Uterus (tissue), 3 donors: ENCODE measurements at regions not wholly inside any gene's neighbourhood (a gene's known extent, or its start where the extent isn't known, plus 50 kb on each side); places are given as distances from the start of the nearest gene placed in this dataset. TPM values are rescaled to one million over a fixed set of nuclear protein-coding genes. Genes with fewer than 3 reads are reported as not detected.

Experiments used
- DNase-seq, 2 donors: peaks; one replicate each; pipeline ENCODE4 v3.0.0-alpha.2; 2019 to 2020
- H3K27ac ChIP-seq, 2 donors: fragments of 200-600 bp; sonication (generic); 1 replicate in 1 of 2; 2 replicates in 1 of 2; pipeline ENCODE4 v1.5.1; 2016 to 2018
- H3K27me3 ChIP-seq, 2 donors: fragments of 200-600 bp; sonication (generic); one replicate each; pipeline ENCODE4 v1.5.1; 2018 to 2019; ENCODE audit warnings: control low read depth in 1 of 2
- H3K36me3 ChIP-seq, 2 donors: fragments of 200-600 bp; sonication (generic); one replicate each; pipeline ENCODE4 v1.5.1; 2019; ENCODE audit warnings: control low read depth in 1 of 2
- H3K4me1 ChIP-seq, 2 donors: fragments of 200-600 bp; sonication (generic); one replicate each; pipeline ENCODE4 v1.5.1; 2018 to 2019; ENCODE audit warnings: control low read depth in 1 of 2
- H3K4me3 ChIP-seq, 2 donors: fragments of 200-600 bp; sonication (generic); 1 replicate in 1 of 2; 2 replicates in 1 of 2; pipeline ENCODE4 v1.5.1; 2018 to 2019; ENCODE audit warnings: mild to moderate bottlenecking in 1 of 2
- H3K9me3 ChIP-seq, 2 donors: fragments of 200-600 bp; sonication (generic); one replicate each; pipeline ENCODE4 v1.5.1; 2019; ENCODE audit warnings: control low read depth in 1 of 2
- CTCF ChIP-seq, 4 experiments: fragments of 200-600 bp in 2 of 4; fragments of 450-650 bp in 2 of 4; sonication (generic) in 2 of 4; IDR thresholded peaks; one replicate each; pipeline ENCODE4 v1.5.1; 2016 to 2019; ENCODE audit warnings: antibody characterized with exemption in 4 of 4, mild to moderate bottlenecking in 2 of 4, moderate library complexity in 1 of 4
- POLR2A ChIP-seq, 2 donors: fragments of 450-650 bp; IDR thresholded peaks; one replicate each; pipeline ENCODE4 v1.6.1; 2016; ENCODE audit warnings: antibody characterized with exemption in 2 of 2, mild to moderate bottlenecking in 1 of 2, moderate library complexity in 1 of 2
- intact Hi-C: fragments of 100-400 bp; cut with DNase I; formaldehyde crosslinking; loops from one replicate; pipeline ENCODE4 v1.15.1; 2023; ENCODE audit warnings: low total_unique reads
- small RNA-seq: library from RNA; depleted of rRNA; stranded (forward); fragments of <200 nt; gene quantifications from one replicate; pipeline ENCODE3, GENCODE V24; 2016
- donor health status: DM: yes; HTN: yes; CAD: no.

GRCh38 chr5:114311968-114312367 is 49.9 kb upstream of the KCNN2 start:
- no peaks in the 10 kb centered on the region for H3K4me1 ChIP-seq
- no peak overlapping the region for H3K4me3 ChIP-seq
- intact Hi-C loops, result no loop called here
- H3K27me3 ChIP-seq, result no peaks in the 10 kb centered on the region
- no peaks in the 10 kb centered on the region for H3K9me3 ChIP-seq
- no peak overlapping the region for H3K27ac ChIP-seq
- no peak for TF ChIP-seq CTCF (IDR thresholded peaks at IDR 0.05)
- no peak for TF ChIP-seq POLR2A (IDR thresholded peaks at IDR 0.05)
- H3K36me3 ChIP-seq, result no peaks in the 10 kb centered on the region
- DNase-seq, result no peak

Small RNAs in the stretch of these regions (small RNA-seq; reads per million reads assigned to genes)
- gene RN7SKP89, result not detected
